Kidney (tissue), 13 donors: ENCODE measurements at regions not wholly inside any gene's neighbourhood (a gene's known extent, or its start where the extent isn't known, plus 50 kb on each side); places are given as distances from the start of the nearest gene placed in this dataset.

Experiments
- DNase-seq, 5 donors: peaks; one replicate each; pipeline ENCODE4 v3.0.0-alpha.2; 2013 to 2020
- FAIRE-seq: peaks from 2 replicates; lab custom pipeline; 2012; peaks lifted over from hg19 to GRCh38; lab: Jason Lieb, UNC
- H3K27ac ChIP-seq, 2 donors: one replicate each; pipeline ENCODE4 v1.7.0; 2013; ENCODE audit warnings: low read depth in 2 of 2, low read length in 2 of 2, inconsistent platforms in 1 of 2
- H3K27me3 ChIP-seq: one replicate; pipeline ENCODE4 v1.7.1; 2013; ENCODE audit warnings: low read length, inconsistent platforms; ENCODE audit not compliant: control insufficient read depth, insufficient read depth
- H3K36me3 ChIP-seq, 3 donors: one replicate each; pipeline versions ENCODE4 v1.7.0 to v1.7.1; 2013; ENCODE audit warnings: low read length in 3 of 3, control low read depth in 1 of 3, inconsistent platforms in 1 of 3; ENCODE audit not compliant: insufficient read depth in 3 of 3, control insufficient read depth in 2 of 3
- H3K4me1 ChIP-seq, 3 donors: one replicate each; pipeline versions ENCODE4 v1.7.0 to v1.7.1; 2013; ENCODE audit warnings: low read length in 3 of 3, inconsistent platforms in 1 of 3, low read depth in 1 of 3; ENCODE audit not compliant: control insufficient read depth in 2 of 3, insufficient read depth in 2 of 3
- H3K4me3 ChIP-seq, 3 donors: one replicate each; pipeline versions ENCODE4 v1.7.0 to v1.8.1; 2013; ENCODE audit warnings: low read length in 3 of 3, control low read depth in 1 of 3, inconsistent platforms in 1 of 3
- H3K9ac ChIP-seq, 3 donors: one replicate each; pipeline versions ENCODE4 v1.7.0 to v1.7.1; 2013; ENCODE audit warnings: low read length in 3 of 3, control low read depth in 1 of 3, inconsistent platforms in 1 of 3
- H3K9me3 ChIP-seq, 3 donors: one replicate each; pipeline versions ENCODE4 v1.7.0 to v1.7.1; 2013; ENCODE audit warnings: low read length in 3 of 3, control low read depth in 1 of 3, inconsistent platforms in 1 of 3; ENCODE audit not compliant: control insufficient read depth in 2 of 3, insufficient read depth in 1 of 3
- intact Hi-C: fragments of 100-400 bp; cut with DNase I; formaldehyde crosslinking; loops from one replicate; pipeline ENCODE4 v1.11.1; 2022
- TF ChIP-seq, protein P1 (sequence below): IDR thresholded peaks from 3 replicates; pipeline ENCODE4 v1.5.1; 2012; ENCODE audit warnings: mild to moderate bottlenecking, moderate library complexity, borderline replicate concordance; ENCODE audit not compliant: insufficient read depth; ENCODE audit errors: extremely low read depth
- donor health status: control.
- donor health status: control.
- donor health status: control.
- donor health status: control.
- donor health status: control.
- donor health status: DM: yes; HTN: yes; CAD: no.
- donor health status: Normal renal cell carcinoma (clear cell type).

- DNase-seq (no peak), FAIRE-seq (no peak)
- H3K4me3 ChIP-seq, result no peak overlapping the region
- H3K9ac ChIP-seq, result no peak overlapping the region
- H3K9me3 ChIP-seq, result no peaks in the 10 kb centered on the region
- H3K36me3 ChIP-seq, result no peaks in the 10 kb centered on the region
- no peaks in the 10 kb centered on the region for H3K27me3 ChIP-seq
- intact Hi-C loops, result no loop called here
- H3K4me1 ChIP-seq, result no peaks in the 10 kb centered on the region
- H3K27ac ChIP-seq, result no peak overlapping the region
- TF ChIP-seq, protein P1, sequence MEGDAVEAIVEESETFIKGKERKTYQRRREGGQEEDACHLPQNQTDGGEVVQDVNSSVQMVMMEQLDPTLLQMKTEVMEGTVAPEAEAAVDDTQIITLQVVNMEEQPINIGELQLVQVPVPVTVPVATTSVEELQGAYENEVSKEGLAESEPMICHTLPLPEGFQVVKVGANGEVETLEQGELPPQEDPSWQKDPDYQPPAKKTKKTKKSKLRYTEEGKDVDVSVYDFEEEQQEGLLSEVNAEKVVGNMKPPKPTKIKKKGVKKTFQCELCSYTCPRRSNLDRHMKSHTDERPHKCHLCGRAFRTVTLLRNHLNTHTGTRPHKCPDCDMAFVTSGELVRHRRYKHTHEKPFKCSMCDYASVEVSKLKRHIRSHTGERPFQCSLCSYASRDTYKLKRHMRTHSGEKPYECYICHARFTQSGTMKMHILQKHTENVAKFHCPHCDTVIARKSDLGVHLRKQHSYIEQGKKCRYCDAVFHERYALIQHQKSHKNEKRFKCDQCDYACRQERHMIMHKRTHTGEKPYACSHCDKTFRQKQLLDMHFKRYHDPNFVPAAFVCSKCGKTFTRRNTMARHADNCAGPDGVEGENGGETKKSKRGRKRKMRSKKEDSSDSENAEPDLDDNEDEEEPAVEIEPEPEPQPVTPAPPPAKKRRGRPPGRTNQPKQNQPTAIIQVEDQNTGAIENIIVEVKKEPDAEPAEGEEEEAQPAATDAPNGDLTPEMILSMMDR, result no peak
These were observed 446.3 kb downstream of the OLFM4 start for GRCh38 chr13:53474878-53475277.

- Histone ChIP-seq H3K9me3 (no peaks in the 10 kb centered on the region), H3K9ac (no peak overlapping the region), H3K27me3 (no peaks in the 10 kb centered on the region), H3K27ac (no peak overlapping the region), H3K4me1 (no peaks in the 10 kb centered on the region), H3K36me3 (no peaks in the 10 kb centered on the region), H3K4me3 (no peak overlapping the region)
- TF ChIP-seq, protein P1, result no peak
- DNase-seq (no peak), FAIRE-seq (no peak)
- intact Hi-C loops, result no loop called here
These were observed 462.1 kb downstream of the OLFM4 start for GRCh38 chr13:53490752-53491151.

GRCh38 chr13:53494406-53494805 is 465.8 kb downstream of the OLFM4 start:
- H3K27me3 ChIP-seq, result no peaks in the 10 kb centered on the region
- H3K9ac ChIP-seq, result no peak overlapping the region
- TF ChIP-seq, protein P1, result no peak
- no peak for FAIRE-seq
- H3K9me3 ChIP-seq, result no peaks in the 10 kb centered on the region
- DNase-seq, result no peak
- H3K4me3 ChIP-seq, result no peak overlapping the region
- H3K4me1 ChIP-seq, result no peaks in the 10 kb centered on the region
- H3K27ac ChIP-seq, result no peak overlapping the region
- no peaks in the 10 kb centered on the region for H3K36me3 ChIP-seq
- intact Hi-C loops, result no loop called here

DNA sequence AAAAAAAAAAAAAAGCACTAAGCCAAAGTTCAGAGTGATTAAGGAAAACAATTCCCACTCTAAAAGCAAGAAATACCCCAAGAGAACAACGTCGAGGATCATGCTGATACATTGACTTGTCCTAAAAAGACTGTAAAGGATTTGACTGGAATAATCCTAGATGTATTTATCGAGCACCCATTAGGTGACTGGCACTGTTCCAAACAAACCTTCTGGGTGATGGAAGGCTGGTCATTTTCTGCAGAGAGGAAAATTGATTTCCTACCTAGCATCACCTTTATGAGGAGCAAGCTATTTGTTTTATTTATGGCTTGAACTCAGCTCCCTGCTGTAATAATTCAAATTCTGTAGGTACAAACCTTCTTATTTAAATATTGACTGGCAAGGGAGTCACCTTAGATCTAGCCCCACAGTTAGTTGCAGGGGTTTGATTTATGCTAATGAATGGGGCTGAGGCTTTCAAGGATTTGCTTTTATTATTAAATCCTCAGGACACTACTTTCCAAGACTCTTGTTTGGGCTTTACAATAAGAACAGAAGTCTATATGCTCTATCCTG is 471.0 kb downstream of the OLFM4 start:
- no peaks in the 10 kb centered on the region for H3K36me3 ChIP-seq
- no peaks in the 10 kb centered on the region for H3K9me3 ChIP-seq
- intact Hi-C loops, result no loop called here
- FAIRE-seq, result no peak
- H3K9ac ChIP-seq, result no peak overlapping the region
- DNase-seq, result peak in 2 of 5 donors; percentile 5 to 11
- H3K27me3 ChIP-seq, result no peaks in the 10 kb centered on the region
- H3K4me3 ChIP-seq, result no peak overlapping the region
- H3K27ac ChIP-seq, result no peak overlapping the region
- TF ChIP-seq, protein P1, result no peak
- H3K4me1 ChIP-seq, result no peaks in the 10 kb centered on the region
